BJ (cell line): ENCODE measurements at regions not wholly inside any gene's neighbourhood (a gene's known extent, or its start where the extent isn't known, plus 50 kb on each side); places are given as distances from the start of the nearest gene placed in this dataset.

ENCODE experiments used
- CTCF ChIA-PET: fragments of 350-600 bp; formaldehyde crosslinking; extraction: SDS; loops from one replicate; lab custom pipeline; 2021; ENCODE audit warnings: antibody characterized with exemption, inconsistent platforms; lab: Yijun Ruan, JAX
- POLR2A ChIA-PET: fragments of 300-600 bp; sonication (Branson Sonifier 250); formaldehyde crosslinking; extraction: SDS; loops from one replicate; lab custom pipeline; 2021; ENCODE audit warnings: antibody characterized with exemption; lab: Charles Lee
- DNase-seq: peaks from one replicate; pipeline ENCODE4 v3.0.0-alpha.2; 2011; ENCODE audit warnings: low read depth
- H3K27me3 ChIP-seq: 2 replicates; pipeline ENCODE4 v1.6.0; 2011; ENCODE audit warnings: low read length; ENCODE audit not compliant: control insufficient read depth, insufficient read depth
- H3K36me3 ChIP-seq: 2 replicates; pipeline ENCODE4 v1.5.1; 2011; ENCODE audit warnings: low read length; ENCODE audit not compliant: control insufficient read depth, insufficient read depth
- H3K4me3 ChIP-seq: 2 replicates; pipeline ENCODE4 v1.5.1; 2011; ENCODE audit warnings: low read depth, mild to moderate bottlenecking, control low read depth, low read length
- CTCF ChIP-seq: IDR thresholded peaks from 2 replicates; pipeline ENCODE4 v1.5.1; 2011; ENCODE audit warnings: low read depth, mild to moderate bottlenecking, control low read depth, inconsistent platforms, low read length, moderate library complexity; ENCODE audit not compliant: insufficient read depth

- CTCF ChIA-PET = no interaction called here
Measured at GRCh38 chr4:177947607-177948006, 505.4 kb upstream of the AGA start.

GRCh38 chr4:177948853-177949252, 506.6 kb upstream of the AGA start:
- no peak for TF ChIP-seq CTCF
- ChIA-PET POLR2A (no interaction called here), CTCF (interaction anchor here (0.6 kb wide), 1 partner anchor 297 kb away, joined by 3 read pairs; no protein-coding TSS in a partner anchor)
- no peak for DNase-seq
- no peak overlapping the region for H3K4me3 ChIP-seq
- no peaks in the 10 kb centered on the region for H3K27me3 ChIP-seq
- H3K36me3 ChIP-seq = no peaks in the 10 kb centered on the region

More at GRCh38 chr4:177947607-177948006, 505.4 kb upstream of the AGA start:
- H3K4me3 ChIP-seq = no peak overlapping the region
- POLR2A ChIA-PET = no interaction called here
- H3K27me3 ChIP-seq = no peaks in the 10 kb centered on the region
- TF ChIP-seq CTCF = no peak
- DNase-seq = no peak
- H3K36me3 ChIP-seq = no peaks in the 10 kb centered on the region

- ChIA-PET POLR2A (no interaction called here), CTCF (no interaction called here)
- H3K36me3 ChIP-seq = no peaks in the 10 kb centered on the region
- H3K27me3 ChIP-seq = no peaks in the 10 kb centered on the region
- no peak overlapping the region for H3K4me3 ChIP-seq
- no peak for DNase-seq
- TF ChIP-seq CTCF = no peak
Measured at GRCh38 chr4:177951026-177951425, 508.8 kb upstream of the AGA start.

GRCh38 chr4:177952723-177953122, 510.5 kb upstream of the AGA start:
- DNase-seq = no peak
- no peaks in the 10 kb centered on the region for H3K27me3 ChIP-seq
- ChIA-PET CTCF (no interaction called here), POLR2A (no interaction called here)
- H3K36me3 ChIP-seq = no peaks in the 10 kb centered on the region
- no peak overlapping the region for H3K4me3 ChIP-seq
- no peak for TF ChIP-seq CTCF

- CTCF ChIA-PET = no interaction called here
Measured at GRCh38 chr4:177957596-177958360, 515.5 kb upstream of the AGA start.

More at GRCh38 chr4:177957596-177958360, 515.5 kb upstream of the AGA start:
- no peak for DNase-seq
- no peak for TF ChIP-seq CTCF
- no peaks in the 10 kb centered on the region for H3K27me3 ChIP-seq
- H3K36me3 ChIP-seq = no peaks in the 10 kb centered on the region
- no peak overlapping the region for H3K4me3 ChIP-seq
- POLR2A ChIA-PET = no interaction called here
